CD4-positive, alpha-beta T cell (primary cell): ENCODE measurements at regions not wholly inside any gene's neighbourhood (a gene's known extent, or its start where the extent isn't known, plus 50 kb on each side); places are given as distances from the start of the nearest gene placed in this dataset.

Experiments used
- ATAC-seq: fragments of 200-7000 bp; cut with Tn5 transposase; one replicate; pipeline ENCODE4 v1.10.0; 2022; ENCODE audit warnings: mild to moderate bottlenecking; ENCODE audit not compliant: poor library complexity
- CTCF ChIA-PET: fragments of 350-600 bp; sonication (Branson Sonifier 250); formaldehyde crosslinking; loops from one replicate; lab custom pipeline; 2021; ENCODE audit warnings: antibody characterized with exemption, inconsistent platforms; lab: Charles Lee
- POLR2A ChIA-PET: fragments of 350-600 bp; sonication (Branson Sonifier 250); formaldehyde crosslinking; loops from one replicate; lab custom pipeline; 2021; ENCODE audit warnings: antibody characterized with exemption, inconsistent platforms; lab: Charles Lee
- DNase-seq, 14 experiments: peaks; one replicate each; pipeline ENCODE4 v3.0.0-alpha.2; 2013 to 2020; ENCODE audit warnings: mixed read lengths in 2 of 14
- H3K27ac ChIP-seq, 2 donors: one replicate each; pipeline versions ENCODE4 v1.5.1 to v1.7.0; 2013; ENCODE audit warnings: low read length in 2 of 2, low read depth in 1 of 2, mild to moderate bottlenecking in 1 of 2
- H3K27me3 ChIP-seq, 2 experiments: 1 replicate in 1 of 2; 2 replicates in 1 of 2; pipeline versions ENCODE4 v1.6.1 to v1.7.0; 2013; ENCODE audit warnings: low read length in 2 of 2, control low read depth in 1 of 2, mild to moderate bottlenecking in 1 of 2, moderate library complexity in 1 of 2; ENCODE audit not compliant: insufficient read depth in 2 of 2, control insufficient read depth in 1 of 2
- H3K36me3 ChIP-seq: one replicate; pipeline ENCODE4 v1.6.1; 2013; ENCODE audit warnings: low read length, control low read depth; ENCODE audit not compliant: insufficient read depth
- H3K4me1 ChIP-seq: one replicate; pipeline ENCODE4 v1.6.1; 2013; ENCODE audit warnings: low read length, control low read depth; ENCODE audit not compliant: insufficient read depth
- H3K4me3 ChIP-seq: one replicate; pipeline ENCODE4 v1.5.1; 2013; ENCODE audit warnings: mild to moderate bottlenecking, low read length, moderate library complexity
- H3K9me3 ChIP-seq, 2 experiments: 1 replicate in 1 of 2; 2 replicates in 1 of 2; pipeline versions ENCODE4 v1.6.1 to v1.7.0; 2013; ENCODE audit warnings: low read length in 2 of 2, mild to moderate bottlenecking in 2 of 2, control low read depth in 1 of 2, moderate library complexity in 1 of 2; ENCODE audit not compliant: control insufficient read depth in 1 of 2, insufficient read depth in 1 of 2
- H3K27ac Mint-ChIP-seq: one replicate; pipeline ENCODE4 v1.8.0; 2020; ENCODE audit warnings: mixed read lengths
- H3K27me3 Mint-ChIP-seq: one replicate; pipeline ENCODE4 v1.8.0; 2021; ENCODE audit warnings: mixed read lengths
- H3K36me3 Mint-ChIP-seq: one replicate; pipeline ENCODE4 v1.8.0; 2021; ENCODE audit warnings: low read depth, mixed read lengths
- H3K4me1 Mint-ChIP-seq: one replicate; pipeline ENCODE4 v1.8.0; 2021; ENCODE audit warnings: low read depth, mixed read lengths
- H3K4me3 Mint-ChIP-seq: one replicate; pipeline ENCODE4 v1.8.0; 2020; ENCODE audit warnings: mild to moderate bottlenecking, mixed read lengths
- H3K9me3 Mint-ChIP-seq: one replicate; pipeline ENCODE4 v1.8.0; 2020; ENCODE audit warnings: mixed read lengths
- intact Hi-C, 2 experiments: fragments of 100-400 bp; cut with DNase I in 1 of 2; cut with micrococcal nuclease in 1 of 2; formaldehyde crosslinking; loops; one replicate each; pipeline versions ENCODE4 v1.15.1 to v1.9.0; 2023 to 2025; cut with DNase I, micrococcal nuclease
- TF ChIP-seq, protein P1 (sequence below): fragments of 200-600 bp; IDR thresholded peaks from one replicate; pipeline ENCODE4 v1.8.0; 2022; ENCODE audit warnings: antibody characterized with exemption, mild to moderate bottlenecking

DNA sequence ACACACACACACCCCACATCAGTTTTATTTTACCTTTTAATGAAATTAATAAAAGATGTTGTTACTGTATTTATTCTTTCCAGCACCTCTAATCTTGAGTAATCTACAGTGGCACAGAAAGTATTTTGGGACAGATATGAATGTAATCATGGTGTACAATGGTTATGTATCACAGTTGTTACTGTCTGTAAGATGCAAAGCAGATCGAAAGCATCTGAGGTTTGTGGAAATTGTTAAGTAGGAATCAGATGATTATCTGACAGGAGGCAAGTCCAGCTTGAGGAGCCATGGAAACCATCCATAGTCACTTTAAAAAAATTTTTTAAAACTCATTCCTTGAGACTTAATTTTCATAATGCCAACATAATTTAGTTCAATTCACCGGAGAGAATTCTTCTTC, 636.3 kb upstream of the MARCKS start:
- H3K27ac Mint-ChIP-seq: no peak overlapping the region
- Histone ChIP-seq H3K9me3 (peaks cover 0 to 6% of the 10 kb centered on the region in 2 experiments), H3K27ac (no peak overlapping the region), H3K4me3 (no peak overlapping the region), H3K36me3 (no peaks in the 10 kb centered on the region), H3K4me1 (no peaks in the 10 kb centered on the region), H3K27me3 (no peaks in the 10 kb centered on the region)
- ChIA-PET POLR2A (no interaction called here), CTCF (no interaction called here)
- H3K4me1 Mint-ChIP-seq: no peaks in the 10 kb centered on the region
- intact Hi-C loops: no loop called here
- no peaks in the 10 kb centered on the region for H3K27me3 Mint-ChIP-seq
- TF ChIP-seq, protein P1, sequence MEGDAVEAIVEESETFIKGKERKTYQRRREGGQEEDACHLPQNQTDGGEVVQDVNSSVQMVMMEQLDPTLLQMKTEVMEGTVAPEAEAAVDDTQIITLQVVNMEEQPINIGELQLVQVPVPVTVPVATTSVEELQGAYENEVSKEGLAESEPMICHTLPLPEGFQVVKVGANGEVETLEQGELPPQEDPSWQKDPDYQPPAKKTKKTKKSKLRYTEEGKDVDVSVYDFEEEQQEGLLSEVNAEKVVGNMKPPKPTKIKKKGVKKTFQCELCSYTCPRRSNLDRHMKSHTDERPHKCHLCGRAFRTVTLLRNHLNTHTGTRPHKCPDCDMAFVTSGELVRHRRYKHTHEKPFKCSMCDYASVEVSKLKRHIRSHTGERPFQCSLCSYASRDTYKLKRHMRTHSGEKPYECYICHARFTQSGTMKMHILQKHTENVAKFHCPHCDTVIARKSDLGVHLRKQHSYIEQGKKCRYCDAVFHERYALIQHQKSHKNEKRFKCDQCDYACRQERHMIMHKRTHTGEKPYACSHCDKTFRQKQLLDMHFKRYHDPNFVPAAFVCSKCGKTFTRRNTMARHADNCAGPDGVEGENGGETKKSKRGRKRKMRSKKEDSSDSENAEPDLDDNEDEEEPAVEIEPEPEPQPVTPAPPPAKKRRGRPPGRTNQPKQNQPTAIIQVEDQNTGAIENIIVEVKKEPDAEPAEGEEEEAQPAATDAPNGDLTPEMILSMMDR: no peak
- DNase-seq (no peak), ATAC-seq (no peak)
- H3K36me3 Mint-ChIP-seq: no peaks in the 10 kb centered on the region
- peaks cover 7% of the 10 kb centered on the region for H3K9me3 Mint-ChIP-seq
- no peak overlapping the region for H3K4me3 Mint-ChIP-seq

DNA sequence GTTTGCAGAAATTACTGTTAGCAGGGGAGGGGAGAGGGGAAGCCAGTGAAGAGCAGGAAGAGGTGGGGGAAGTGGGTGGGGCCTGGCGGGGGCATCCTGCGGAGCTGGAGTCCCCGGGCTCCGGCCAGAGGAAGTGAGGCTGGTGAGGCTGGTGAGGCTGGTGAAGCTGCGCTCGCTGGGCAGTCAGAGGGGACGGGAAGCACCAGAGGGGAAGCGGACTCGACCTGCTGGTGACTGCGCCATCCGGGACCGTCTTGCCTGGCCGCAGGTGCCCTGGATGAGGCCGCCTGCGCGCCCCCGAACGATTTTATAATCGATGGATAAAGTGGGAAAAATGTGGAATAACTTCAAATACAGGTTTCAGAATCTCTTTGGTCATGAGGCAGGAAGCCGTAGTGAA, 635.3 kb upstream of the MARCKS start:
- ChIA-PET POLR2A (no interaction called here), CTCF (no interaction called here)
- Histone ChIP-seq H3K36me3 (no peaks in the 10 kb centered on the region), H3K9me3 (peaks cover 0 to 10% of the 10 kb centered on the region in 2 experiments), H3K4me3 (no peak overlapping the region), H3K27me3 (no peaks in the 10 kb centered on the region), H3K4me1 (no peaks in the 10 kb centered on the region), H3K27ac (no peak overlapping the region)
- Mint-ChIP-seq H3K4me3 (no peak overlapping the region), H3K36me3 (no peaks in the 10 kb centered on the region), H3K9me3 (peaks cover 5% of the 10 kb centered on the region), H3K27ac (no peak overlapping the region), H3K4me1 (no peaks in the 10 kb centered on the region), H3K27me3 (no peaks in the 10 kb centered on the region)
- intact Hi-C loops: no loop called here
- TF ChIP-seq, protein P1: no peak
- ATAC-seq: no peak
- DNase-seq: no peak

DNA sequence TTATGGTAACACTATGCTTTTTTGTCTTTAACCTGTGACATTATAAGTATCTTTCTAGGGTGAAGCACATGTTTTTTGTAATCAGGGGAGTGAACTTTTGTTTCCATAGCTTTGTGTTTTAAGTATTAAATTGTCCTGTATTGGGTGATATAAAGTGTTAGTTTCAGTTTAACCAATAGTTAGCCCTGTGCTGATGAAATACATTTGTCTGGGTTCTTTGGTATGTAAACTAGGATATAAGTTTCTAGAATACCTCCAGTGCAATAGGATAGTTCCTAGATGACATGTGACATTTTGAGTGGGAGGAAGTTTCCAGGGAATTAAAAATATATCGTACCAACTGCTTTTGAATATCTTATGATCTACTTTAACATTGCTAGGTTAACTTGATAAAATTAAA, 611.0 kb upstream of the MARCKS start:
- H3K27me3 ChIP-seq: no peaks in the 10 kb centered on the region
- no peak overlapping the region for H3K27ac ChIP-seq
- ATAC-seq (no peak), DNase-seq (no peak)
- intact Hi-C loops: no loop called here
- H3K4me1 Mint-ChIP-seq: no peaks in the 10 kb centered on the region
- TF ChIP-seq, protein P1: no peak
- H3K4me3 ChIP-seq: no peak overlapping the region
- H3K4me3 Mint-ChIP-seq: no peak overlapping the region
- peaks cover 1% of the 10 kb centered on the region for H3K9me3 Mint-ChIP-seq
- no peaks in the 10 kb centered on the region for H3K36me3 Mint-ChIP-seq
- CTCF ChIA-PET: no interaction called here
- no peaks in the 10 kb centered on the region for H3K36me3 ChIP-seq
- H3K27ac Mint-ChIP-seq: no peak overlapping the region
- peaks cover 0 to 10% of the 10 kb centered on the region in 2 experiments for H3K9me3 ChIP-seq
- no peaks in the 10 kb centered on the region for H3K27me3 Mint-ChIP-seq
- no peaks in the 10 kb centered on the region for H3K4me1 ChIP-seq
- POLR2A ChIA-PET: no interaction called here
